LHCN-M2 (cell line): ENCODE measurements at regions not wholly inside any gene's neighbourhood (a gene's known extent, or its start where the extent isn't known, plus 50 kb on each side); places are given as distances from the start of the nearest gene placed in this dataset.
A peak's percentile ranks its signal among the peaks of the same experiment; 100 is the strongest.
"Not testable (repeated sequence)": the region's sequence is repeated elsewhere in the genome, so short reads cannot be mapped to it uniquely, and the experiment has no call there.

ENCODE experiments used
- DNase-seq: peaks from one replicate; pipeline ENCODE4 v3.0.0-alpha.2; 2012; ENCODE audit warnings: low read depth

DNA sequence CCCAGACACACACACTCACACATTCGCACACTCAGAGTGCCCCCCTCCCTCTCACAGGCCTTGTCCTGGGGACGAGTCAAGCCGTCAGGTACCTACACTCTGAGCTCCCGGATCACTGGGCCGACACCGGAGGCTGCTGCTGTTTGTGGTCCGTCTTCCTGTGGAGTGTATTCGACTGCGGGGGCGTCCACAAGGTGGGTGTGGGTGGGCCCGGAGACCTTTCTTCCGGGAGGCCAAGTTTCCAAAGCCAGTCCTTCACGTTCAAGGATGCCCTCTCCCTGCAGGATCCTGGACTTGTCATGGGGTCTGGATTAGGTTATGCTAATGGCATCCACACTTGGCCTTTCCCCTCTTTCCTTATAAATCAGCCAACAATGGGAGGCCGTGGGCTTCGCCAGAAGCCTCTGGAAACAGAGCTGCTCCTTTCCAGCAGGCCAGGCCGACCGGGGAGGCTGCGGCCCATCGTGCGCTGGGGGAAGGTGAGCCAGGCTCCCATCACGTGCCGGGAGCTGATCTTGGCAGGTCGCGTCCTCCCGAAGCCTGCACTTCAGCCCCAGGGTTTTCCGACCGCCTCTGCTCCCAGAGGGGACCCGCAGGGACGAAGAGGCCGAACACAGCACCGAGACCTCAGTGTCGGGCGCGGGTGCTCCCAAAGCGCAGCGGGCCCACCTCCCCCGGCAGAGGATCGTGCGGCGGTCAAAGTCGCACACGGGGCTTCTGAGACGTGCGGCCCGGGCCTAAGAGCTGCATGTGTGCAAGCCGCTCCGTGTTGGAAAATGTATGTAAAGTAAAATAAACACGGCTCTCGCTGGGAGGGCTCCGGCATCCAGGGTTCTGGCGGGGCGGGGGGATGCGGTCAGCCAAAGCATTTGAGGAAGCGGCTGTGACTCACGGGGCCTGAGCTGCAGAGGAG, 196.5 kb upstream of the ZNF469 start:
- DNase-seq = not testable (repeated sequence)

DNA sequence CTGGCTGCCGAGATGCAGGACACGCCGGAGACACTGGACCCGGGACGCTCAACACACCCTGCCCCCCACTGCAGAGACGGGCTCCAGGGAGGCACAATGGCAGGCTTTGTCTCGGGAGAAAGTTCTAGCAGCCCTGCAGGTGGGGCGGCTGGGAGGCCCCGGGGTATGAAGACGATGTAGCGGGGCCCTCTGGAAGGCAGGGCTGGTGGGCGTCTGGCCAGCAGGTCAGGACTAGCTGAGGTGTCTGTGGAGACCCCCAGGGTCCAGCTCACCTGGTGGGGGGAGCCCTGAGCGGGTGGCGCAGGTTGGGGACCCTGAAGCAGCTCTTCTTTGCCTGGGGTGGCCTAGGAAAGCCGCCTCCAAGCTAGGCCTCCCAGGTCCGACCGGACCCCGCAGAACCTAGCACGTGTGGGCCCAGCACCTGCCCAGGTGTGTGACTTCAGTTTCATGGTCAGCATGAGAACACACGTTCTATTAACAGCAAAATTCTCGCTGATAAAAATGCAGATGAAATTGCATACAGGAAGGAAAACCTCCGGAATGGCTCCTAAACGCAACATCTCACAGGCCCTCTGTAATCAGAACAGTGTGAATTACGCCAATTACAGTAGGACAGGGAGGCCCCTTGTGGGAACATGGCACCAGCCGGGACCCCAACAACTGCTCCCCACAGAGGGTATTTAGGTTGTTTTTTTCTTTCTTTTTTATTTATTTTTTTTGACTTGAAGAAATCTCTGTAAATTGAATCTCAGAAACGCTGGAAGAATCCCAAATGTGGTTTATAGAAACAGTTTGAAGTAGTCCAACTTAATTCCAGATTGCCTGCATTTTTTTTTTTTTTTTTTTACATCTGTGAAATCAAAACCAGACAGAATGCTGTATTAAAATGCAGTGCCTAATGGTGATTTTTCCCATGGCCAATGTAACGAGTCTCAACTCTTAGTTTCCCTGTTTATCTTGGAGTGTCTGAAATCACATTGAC, 195.6 kb upstream of the ZNF469 start:
- DNase-seq = not testable (repeated sequence)

DNA sequence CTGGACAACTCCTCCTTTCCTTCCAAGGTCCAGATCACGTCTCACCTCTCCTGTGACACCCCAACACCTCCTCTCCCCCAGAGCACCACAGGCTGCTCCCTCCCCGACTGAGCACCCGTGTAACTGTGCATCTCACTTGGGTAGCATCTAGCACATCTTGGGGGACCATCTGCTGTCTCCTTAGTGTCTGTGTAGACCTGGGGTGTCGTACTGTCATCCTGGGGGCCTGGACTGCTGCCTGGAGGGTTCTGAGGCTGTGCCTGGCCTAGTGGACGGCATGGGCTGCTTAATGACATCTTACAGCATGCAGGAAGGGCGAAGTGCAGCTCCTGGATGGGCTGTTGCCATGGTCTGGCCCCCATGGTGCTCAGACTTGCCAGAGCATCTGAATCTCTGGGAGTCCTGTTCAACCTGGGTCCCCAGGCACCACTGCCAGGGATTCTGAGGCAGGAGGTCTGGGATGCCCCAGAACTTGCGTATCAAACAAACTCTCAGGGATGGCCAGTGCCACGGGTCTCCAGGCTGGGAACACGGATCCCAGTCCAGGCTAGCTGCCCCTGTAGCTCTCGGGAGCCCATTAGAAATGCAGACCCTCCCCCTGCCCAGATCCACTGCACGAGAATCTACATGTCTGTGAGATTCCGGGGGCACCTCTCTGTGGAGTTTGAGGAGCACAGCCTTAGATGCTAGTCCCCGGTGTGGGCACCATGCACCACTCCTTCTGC, 194.4 kb upstream of the ZNF469 start:
- DNase-seq = not testable (repeated sequence)

DNA sequence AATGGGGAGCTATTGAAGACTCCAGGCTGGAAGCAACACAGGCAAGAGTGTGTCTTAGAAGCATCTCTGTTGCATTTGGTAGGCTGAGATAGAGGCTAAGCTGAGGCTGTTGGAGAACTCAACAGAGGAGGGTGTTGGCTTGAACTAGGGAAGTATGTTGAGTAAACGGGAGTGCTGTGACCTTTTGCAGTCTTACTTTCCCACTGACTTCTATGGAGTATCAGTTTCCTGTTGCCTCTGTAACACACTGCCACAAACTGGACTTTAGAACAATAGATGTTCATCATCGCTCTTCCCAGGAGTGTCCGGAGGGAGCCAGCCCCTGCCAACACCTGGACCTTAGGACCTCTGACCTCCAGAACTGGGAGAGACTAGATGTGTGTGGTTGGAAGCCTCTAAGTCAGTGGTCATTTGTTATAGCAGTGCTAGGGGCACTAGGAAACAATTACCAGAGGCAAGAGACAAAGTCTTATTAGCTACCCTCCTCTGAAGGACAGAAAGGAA, 192.1 kb upstream of the ZNF469 start:
- not testable (repeated sequence) for DNase-seq

DNA sequence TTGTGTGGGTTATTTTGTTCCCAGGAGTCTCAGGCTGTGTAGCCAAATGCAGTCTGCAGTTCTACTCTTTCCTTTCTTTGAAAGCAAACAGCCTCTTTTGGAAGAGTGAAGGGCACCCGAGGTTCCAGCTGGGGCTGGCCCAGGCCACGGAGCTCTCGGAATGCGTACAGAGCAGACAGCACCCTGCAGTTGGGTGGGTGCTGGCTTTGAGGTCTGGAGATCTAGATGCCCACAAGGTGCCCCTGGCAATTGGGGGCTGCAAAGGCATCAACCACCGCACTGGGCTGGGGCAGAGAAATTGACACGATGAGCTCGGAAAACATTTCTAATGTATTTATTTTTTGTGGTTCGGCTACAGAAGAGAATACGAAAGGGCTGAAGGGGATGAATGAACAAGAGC, 191.6 kb upstream of the ZNF469 start:
- not testable (repeated sequence) for DNase-seq

DNA sequence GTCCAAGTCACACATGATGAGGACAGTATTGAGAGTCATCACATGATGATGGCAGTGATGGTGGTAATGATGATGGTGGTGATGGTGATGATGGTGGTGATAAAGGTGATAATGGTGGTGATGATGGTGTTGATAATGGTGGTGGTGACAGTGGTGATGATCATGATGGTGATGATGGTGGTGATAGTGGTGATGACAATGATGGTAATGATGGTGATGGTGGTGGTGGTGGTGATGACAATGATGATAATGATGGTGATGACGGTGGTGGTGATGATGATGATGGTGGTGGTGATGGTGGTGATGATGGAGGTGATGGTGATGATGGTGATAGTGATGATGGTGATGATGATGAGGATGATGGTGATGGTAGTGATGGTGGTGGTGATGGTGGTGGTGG, 190.2 kb upstream of the ZNF469 start:
- no peak for DNase-seq

DNA sequence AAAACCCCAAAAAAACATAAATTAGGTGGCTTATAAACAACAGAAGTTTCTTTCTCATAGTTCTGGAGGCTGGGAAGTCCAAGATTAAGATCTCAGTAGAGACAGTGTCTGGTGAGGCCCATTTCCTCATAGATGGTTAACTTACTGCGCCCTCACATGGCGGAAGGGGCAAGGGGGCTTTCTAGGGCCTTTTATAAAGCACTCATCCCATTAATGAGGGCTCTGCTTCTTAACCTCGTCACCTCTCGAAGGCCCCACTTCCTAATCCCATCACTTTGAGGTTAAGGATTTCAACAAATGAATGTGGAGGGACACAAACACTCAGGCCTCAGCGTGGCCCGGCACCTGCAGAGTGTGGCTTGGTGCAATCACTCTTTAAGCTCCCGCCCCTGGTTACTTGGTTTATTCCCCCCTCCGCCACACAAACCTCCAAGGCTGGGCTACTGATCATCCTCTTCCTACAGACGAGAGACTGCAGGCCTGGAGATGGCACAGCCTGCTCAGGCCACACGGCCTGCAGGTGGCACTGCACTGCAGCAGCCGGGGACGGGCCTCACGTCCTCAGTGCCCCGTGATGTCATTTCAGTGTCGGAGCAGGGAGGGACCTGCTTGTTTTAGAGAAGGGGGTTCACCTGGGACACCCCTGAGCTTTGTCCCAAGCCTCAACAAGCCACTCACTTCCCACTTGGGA, 188.9 kb upstream of the ZNF469 start:
- DNase-seq = peak; percentile 61

DNA sequence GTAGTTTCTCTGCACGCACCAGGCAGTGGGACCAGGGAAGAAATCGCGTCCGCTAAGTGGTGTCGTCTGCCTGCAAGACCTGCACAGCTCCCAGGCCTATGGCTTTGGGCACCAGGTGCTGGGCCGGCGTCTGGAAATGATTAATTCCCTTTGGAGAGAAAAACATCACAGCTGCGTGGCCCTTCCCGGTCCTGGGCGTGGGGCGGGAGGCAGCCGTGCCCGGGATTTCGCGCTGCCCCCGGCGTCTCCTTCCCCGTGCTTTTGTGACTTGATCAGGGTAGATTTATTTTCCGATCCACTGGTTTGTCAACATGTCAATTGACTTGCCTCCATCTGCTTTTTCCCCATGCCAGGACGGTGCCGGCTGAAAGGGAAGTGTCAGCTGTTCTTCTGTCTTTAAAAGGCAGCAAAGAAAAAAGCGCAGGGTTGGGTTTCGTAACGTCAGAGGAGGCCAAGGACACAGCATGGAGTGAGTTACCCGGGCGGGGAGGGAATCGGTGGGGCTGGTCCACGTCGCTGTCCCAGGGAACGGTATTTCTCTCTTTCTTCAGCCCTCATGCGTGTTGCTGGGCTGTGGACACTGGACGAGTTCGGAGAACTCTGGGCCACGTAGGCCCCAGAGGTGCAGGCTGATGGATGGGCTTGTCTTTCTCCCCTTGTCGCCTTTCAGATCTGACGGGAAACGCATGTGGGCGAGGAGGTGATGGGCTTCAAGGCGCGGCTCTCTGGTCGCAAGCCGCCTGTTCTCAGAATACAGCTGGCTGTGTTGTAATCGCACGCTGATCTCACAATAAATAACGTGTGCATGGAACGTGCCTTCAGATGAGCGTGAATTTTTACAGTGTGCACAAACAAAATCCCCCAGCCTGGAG, 188.1 kb upstream of the ZNF469 start:
- DNase-seq = peak; percentile 74

DNA sequence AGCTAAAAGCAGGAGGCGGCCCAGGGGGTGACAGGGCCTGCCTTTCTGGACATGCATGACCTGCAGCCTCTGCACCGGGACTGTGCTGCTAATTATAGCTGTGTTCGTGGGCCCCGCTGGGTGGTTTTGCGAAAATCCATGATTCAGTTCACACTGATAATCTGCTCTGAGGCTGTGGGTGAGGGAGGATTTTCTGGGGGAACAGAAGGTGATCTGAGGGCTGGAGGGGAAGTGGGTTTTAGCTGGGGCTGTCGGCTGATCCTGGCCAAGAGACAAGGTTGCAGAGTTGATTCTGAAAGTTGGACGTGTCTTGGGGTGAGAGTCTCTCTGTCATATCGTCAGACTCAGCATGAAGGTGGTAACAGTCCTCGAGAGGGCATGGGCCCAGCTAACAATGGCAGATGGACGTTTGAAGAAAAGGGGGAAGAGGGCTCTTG, 187.5 kb upstream of the ZNF469 start:
- no peak for DNase-seq

DNA sequence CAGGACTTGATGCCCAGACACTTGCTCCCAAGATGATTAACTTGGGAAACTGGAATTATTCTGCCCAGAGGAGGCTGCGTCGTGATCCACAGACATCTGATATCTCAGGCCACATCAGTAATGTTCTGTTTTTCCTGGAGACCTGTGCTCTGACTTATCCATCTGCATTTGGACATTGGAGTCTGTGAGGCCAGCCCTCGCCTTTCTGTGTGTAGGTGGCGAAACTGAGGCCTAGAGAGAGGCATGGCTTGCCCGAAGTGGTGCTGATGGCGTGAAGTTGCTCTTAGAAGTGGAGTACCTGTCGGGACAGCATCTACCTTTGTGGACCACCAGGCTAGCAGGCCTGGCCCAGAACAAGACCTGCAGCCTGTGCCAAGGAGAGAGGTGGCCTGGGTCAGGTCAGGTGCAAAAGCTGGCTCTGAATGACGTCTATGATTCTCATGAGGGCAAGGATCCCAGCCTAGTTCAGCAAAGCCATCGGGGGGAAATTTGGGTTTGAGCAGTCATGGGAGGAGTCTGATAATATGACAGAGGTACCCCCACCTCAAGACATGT, 186.8 kb upstream of the ZNF469 start:
- no peak for DNase-seq

DNA sequence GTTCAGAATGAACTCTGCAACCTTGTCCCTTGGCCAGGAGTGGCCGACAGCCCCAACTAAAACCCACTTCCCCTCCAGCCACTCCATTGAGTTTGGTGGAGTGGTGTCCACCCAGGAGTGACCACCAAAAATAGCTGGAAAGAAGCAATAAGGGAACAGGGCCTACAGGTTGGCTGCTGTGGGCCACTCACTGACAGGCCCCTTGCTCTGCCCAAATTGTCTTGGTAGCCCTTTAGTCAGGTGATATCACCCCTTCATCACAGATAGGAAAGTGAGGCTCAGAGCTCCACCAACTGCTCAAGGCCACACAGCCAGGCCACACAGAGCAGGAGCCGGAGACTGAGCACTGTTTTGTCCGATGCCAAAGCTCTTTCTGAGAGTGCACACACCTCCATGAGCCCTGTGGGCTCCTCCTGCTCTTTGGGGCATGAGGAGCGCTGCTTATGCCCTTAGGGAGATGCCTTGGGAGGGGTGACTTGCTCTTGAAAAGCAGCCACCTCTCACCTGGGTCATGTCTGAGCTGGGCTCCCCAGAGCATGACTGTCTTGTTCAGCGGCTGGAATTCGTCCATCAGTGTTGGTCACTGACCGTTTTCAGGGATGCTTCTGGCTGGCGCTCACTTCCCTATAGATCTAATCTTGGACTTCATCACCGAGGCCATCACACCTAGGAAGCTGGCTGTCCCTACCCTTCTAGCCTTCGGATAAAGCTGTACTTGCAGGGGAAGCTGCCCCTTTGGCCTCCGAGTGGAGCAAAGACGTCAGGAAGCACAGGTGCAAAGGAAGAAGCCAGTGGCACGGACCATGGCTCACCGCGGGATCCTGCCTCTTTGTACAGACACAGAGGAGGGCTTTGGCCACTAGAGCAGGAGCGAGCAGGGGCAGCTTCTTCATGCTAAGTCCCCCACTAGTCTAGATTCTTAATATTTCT, 186.0 kb upstream of the ZNF469 start:
- no peak for DNase-seq

DNA sequence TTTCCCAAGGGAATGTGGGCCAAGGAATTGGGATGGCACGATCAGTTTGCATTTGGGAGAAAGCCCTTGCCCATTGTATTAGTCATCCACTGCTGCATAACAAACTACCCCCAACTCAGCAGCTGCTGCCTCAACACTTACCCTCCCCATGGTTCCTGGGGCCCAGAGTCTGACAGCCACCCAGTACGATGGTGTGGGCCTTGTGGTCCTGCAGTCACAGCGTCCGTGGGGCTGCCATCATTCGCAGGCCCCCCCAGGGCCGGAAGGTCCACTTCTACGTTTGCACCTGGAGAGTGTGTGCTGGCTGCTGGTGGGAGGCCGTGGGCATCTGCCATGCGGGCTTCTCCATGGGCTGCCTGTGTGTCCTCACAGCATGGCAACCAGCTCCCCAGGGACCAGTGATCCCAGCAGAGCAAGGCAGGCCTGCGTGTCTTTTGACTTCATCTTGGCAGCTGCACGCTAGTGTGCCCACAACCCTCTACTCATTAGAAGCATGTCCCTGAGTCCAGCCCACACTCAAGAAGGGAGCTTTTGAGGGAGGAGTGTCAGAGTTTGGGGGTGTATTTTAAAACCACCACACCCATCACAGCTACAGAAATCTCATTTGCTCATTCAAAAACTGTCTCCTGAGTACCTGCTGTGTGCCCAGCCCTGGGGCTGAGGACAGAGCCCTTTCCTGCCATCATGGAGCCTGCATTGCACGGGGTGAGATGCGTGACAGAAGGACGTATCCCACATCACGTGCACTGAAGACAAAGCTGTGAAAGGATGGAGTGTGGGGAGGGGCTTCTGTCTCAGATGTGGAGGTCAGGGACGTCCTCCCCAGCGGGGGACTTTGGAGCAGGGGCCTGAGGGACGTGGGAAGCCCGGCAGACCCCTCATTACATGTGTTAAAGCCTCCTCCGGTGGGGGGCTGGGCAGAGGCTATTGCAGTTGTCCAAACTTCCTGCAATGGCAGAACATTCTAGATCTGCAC, 185.0 kb upstream of the ZNF469 start:
- DNase-seq = peak; percentile 31

DNA sequence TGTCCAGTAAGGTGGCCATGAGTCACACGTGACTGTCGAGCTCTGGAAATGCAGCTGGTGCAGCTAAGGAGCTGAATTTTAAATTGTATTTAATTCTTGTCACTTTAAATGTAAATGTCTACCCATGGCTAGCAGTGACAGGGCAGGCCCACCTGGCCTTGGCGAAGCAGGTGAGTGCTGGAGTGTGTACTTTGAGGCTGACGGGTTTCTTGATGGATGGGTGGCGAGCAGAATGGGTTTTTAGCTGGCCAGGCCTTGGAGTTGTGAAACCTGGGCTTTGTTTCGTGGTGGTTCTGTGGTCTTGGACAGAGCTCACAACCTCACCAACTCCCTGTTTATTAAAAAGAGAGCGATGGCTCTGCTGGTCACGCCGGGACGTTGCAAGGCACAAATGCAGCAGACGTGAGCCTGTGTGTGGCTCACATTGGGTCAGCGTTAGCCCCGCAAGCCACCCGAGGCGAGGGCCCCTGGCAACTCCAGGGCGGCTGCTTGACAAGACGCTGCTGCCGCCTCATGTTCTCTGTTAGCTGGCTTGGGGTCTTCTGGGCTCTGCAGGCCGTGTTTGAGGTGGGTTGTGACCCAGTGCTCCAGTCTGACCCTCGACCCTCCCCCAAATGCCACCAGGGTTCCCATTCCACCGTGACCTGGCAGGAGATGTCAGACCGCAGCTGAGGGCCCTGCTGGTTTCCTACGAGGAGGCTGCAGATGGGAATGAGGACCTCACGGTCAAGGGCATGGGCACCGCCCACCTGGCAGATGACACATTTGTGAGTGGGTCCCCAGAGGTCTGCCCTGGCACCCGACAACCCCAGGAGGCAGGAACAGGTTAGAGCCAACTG, 184.1 kb upstream of the ZNF469 start:
- DNase-seq = not testable (repeated sequence)

DNA sequence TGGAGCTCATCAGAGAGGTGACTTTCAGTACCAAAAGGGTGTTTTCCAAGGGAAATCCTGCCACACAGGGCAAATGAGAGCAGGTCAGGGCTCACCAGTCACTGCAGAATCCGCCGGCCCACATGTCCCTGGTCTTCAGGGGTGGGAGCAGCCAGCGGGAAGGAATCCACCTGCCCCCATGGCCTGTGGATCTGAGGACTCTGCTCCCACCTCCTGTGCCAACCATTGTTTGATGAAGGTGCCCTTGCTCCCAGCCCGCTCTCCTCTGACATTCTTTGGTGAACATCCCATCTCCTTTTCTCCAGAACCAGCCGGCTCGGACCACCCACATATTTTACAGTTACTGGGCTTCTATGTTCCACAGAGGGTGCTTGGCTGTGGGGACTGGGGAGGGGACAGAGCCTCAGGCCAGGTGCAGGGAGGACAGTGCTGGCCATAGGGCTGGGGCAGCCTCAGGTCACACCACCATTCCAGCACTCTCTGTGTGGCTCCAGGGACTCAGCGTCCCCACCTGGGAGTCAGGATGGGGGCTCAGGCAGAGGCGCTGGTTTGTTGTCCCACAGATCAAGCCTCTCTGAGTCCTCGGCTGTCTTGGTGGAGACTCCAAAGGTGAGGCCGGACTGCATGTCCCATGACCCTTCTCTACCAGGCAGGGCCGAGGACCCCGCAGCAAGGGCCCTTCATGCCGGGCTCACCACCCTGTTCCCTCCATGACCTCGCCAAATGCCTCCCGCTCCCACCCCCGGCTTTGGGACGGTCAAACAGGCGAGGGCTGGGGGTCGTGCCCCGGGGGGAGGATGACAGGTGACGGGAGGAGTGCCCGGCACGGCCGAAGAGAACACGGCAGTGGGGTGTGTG, 183.2 kb upstream of the ZNF469 start:
- not testable (repeated sequence) for DNase-seq
